GM18868 (cell line): ENCODE measurements at regions not wholly inside any gene's neighbourhood (a gene's known extent, or its start where the extent isn't known, plus 50 kb on each side); places are given as distances from the start of the nearest gene placed in this dataset.
"Not testable (repeated sequence)": the region's sequence is repeated elsewhere in the genome, so short reads cannot be mapped to it uniquely, and the experiment has no call there.

Experiments
- ATAC-seq: cut with Tn5 transposase; IDR thresholded peaks from one replicate; pipeline ENCODE4 v1.9.1; 2021; ENCODE audit warnings: mild to moderate bottlenecking, moderate library complexity; ENCODE audit not compliant: unreplicated experiment

GRCh38 chr5:92748072-92748676, 832.8 kb downstream of the NR2F1-AS1 start:
- ATAC-seq, result no peak

- no peak for ATAC-seq
Observed at GRCh38 chr5:92741906-92742305, 839.1 kb downstream of the NR2F1-AS1 start.

GRCh38 chr5:92734211-92734940, 846.6 kb downstream of the NR2F1-AS1 start:
- ATAC-seq, result no peak

- ATAC-seq, result no peak
Observed at GRCh38 chr5:92730486-92730885, 850.5 kb downstream of the NR2F1-AS1 start.

- no peak for ATAC-seq
Observed at GRCh38 chr5:92729088-92729487, 851.9 kb downstream of the NR2F1-AS1 start.

GRCh38 chr5:92715946-92716520, 865.0 kb downstream of the NR2F1-AS1 start:
- ATAC-seq, result no peak

- ATAC-seq, result no peak
Observed at GRCh38 chr5:92713826-92714225, 867.2 kb downstream of the NR2F1-AS1 start.

- ATAC-seq, result no peak
Observed at GRCh38 chr5:92713335-92713743, 867.7 kb downstream of the NR2F1-AS1 start.

- no peak for ATAC-seq
Observed at GRCh38 chr5:92711956-92712355, 869.1 kb downstream of the NR2F1-AS1 start.

GRCh38 chr5:92704590-92704989, 876.4 kb downstream of the NR2F1-AS1 start:
- ATAC-seq, result no peak

- no peak for ATAC-seq
Observed at GRCh38 chr5:92703976-92704375, 877.0 kb downstream of the NR2F1-AS1 start.

GRCh38 chr5:92695123-92696003, 885.7 kb downstream of the NR2F1-AS1 start:
- ATAC-seq, result no peak

GRCh38 chr5:92694067-92694466, 887.0 kb downstream of the NR2F1-AS1 start:
- no peak for ATAC-seq

GRCh38 chr5:92691955-92692354, 889.1 kb downstream of the NR2F1-AS1 start:
- ATAC-seq, result not testable (repeated sequence)

- ATAC-seq, result no peak
Observed at GRCh38 chr5:92687821-92688722, 892.9 kb downstream of the NR2F1-AS1 start.

GRCh38 chr5:92678640-92679039, 902.4 kb downstream of the NR2F1-AS1 start:
- no peak for ATAC-seq

GRCh38 chr5:92676215-92677165, 904.5 kb downstream of the NR2F1-AS1 start:
- no peak for ATAC-seq

- ATAC-seq, result no peak
Observed at GRCh38 chr5:92674321-92674720, 906.7 kb downstream of the NR2F1-AS1 start.

GRCh38 chr5:92665506-92665905, 915.5 kb downstream of the NR2F1-AS1 start:
- ATAC-seq, result peak; percentile 44
